ENCODE measurements at regions not wholly inside any gene's neighbourhood (a gene's known extent, or its start where the extent isn't known, plus 50 kb on each side); places are given as distances from the start of the nearest gene placed in this dataset.
"Not testable (repeated sequence)": the region's sequence is repeated elsewhere in the genome, so short reads cannot be mapped to it uniquely, and the experiment has no call there.

DNA sequence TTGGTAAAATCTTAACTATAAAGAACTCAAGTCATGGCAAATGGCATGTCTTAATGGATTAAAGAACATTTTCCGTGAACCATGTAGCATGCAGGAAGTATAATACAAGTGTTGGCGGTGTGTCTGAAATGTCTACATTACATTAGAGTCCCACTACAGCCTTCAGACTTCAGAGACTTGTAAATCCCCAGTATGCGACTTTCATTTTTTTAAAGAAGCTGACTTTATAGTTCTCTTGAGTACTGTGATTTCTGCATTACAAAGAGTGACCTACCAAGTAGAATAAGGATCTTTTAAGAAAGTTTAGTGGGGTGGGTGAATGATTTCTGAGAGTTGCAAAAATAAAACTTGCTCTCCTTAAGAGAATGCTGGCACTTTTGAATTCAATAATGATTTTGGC, 140.7 kb upstream of the FN1 start:
- no peak for DNase-seq

DNA sequence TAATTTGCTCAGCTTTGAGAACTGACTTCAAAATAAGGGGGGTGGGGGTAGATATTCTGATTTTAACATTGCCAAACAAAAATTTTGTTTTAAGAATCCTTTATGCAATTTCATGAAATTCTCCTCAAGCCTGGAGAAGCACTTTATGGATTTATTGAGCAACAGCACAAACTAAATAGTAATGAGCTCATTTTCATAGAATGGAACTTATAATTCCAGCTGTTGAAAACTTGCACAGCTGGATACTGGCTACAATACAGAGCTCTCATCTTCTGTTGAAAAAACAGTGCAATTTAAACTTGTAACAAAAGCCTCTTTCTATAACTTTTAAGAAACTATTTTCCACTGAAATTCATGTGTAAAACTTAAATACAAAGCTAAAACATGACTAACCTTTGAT, 137.6 kb upstream of the FN1 start:
- no peak for DNase-seq

DNA sequence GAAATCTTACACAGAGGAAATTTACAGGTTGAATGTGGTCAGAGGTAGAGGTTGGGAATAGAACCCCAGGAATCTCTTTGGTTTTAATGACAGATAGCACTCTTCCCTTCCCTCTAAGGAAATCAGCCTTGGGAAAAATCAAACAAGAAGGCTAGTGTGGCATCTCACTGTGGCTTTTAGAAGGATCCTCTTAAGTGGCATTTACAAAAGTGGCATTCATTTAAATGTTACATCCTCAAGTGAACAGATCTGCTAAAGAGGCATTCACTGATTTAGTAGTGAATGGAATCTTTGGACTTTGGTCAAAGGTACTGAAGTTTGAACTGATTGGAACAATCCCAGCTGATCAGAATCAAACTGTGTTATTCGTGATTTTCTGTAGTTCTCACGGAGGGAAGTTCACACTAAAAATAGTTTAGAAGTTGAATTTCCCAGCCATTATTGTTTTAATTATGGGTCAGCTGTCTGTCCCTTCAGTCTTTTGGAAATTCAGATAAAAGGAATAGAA, 136.5 kb upstream of the FN1 start:
- no peak for DNase-seq

DNA sequence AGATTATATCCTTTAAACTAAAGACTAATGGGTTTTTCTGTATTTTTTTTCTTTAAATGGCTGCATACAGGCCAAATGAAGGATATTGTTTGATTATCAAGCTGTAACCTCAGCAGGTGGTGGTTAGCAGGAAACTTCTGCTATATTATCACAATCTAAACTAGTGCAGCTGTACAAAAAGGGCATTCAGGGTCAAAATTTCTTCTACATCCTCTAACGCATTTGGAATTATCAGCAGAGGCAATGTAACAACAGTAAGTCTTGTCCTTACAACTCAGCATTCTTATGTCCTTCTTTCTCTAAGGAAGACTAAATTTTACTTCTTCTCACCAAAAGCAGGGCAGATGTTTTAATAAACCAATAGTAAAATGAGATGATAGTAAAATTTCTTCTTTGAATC, 135.8 kb upstream of the FN1 start:
- no peak for DNase-seq

DNA sequence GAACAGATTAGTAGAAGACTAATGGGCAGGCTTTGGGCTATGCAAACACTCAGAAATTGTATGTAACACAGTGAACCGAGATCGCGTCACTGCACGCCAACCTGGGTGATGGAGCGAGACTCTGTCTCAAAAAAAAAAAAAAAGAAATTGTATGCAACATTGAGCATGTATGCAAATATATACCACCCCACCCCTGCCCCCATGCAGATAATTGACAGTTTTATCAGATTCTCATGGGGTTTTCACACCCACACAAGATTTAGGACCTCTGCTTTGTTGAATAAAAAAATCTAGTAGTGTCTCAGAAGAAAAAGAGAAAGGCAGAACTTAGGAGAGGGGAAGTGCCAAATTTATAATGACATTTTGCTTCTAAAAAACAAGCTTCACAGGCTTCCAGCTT, 131.6 kb upstream of the FN1 start:
- no peak for DNase-seq

DNA sequence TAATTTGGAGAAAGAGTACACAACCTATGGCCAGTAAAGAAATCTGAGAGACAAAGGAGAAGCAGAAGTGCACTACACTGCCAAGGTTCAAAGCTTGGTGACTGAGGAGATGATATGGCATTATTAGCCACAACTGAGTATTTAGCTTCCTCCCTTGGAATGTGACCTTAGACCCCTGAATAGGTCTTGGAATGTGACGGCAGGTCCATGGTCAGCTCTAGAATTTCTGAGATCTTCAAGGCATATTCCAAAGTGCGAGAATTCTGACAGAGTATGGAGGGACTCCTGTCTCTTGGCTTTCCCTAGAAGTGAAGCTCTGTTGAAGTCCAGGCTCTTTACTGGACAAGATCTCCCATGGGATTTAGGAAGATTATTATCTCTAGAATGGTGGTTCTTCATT, 130.0 kb upstream of the FN1 start:
- no peak for DNase-seq

DNA sequence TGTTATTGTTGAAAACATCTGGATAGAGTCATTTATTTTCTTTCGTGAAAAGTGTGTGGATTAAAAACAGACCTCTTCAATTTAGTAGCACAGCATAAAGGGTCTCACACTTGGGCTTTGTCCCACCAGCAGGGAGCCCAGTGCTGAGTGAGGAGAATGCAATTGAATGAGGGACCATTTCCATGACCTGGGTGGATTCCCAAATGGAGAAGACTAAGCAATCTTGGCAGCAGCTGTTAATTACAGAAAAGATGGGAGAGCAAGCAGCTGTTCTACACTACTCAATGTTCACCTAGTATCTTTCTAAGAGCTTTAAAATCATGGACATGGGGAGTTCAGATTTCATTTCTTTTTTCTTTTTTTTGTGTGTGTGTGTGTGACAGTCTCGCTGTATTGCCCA, 121.8 kb upstream of the FN1 start:
- no peak for DNase-seq

DNA sequence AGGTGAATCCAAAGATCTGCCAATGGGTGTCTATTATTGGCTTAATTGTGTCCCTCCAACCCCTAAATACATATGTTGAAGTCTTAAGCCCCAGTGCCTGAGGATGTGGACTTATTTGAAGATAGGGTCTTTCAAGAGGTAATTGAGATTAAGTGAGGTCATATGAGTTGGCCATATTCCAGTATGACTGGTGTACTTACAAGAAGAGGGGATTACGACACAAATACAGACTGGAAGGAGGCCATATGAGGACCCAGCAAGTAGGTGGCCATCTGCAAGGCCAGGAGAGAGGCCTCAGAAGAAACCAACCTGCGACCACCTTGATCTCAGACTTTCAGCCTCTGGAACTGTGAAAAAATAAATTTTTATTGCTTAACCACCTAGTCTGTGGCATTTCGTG, 121.1 kb upstream of the FN1 start:
- DNase-seq = no peak

DNA sequence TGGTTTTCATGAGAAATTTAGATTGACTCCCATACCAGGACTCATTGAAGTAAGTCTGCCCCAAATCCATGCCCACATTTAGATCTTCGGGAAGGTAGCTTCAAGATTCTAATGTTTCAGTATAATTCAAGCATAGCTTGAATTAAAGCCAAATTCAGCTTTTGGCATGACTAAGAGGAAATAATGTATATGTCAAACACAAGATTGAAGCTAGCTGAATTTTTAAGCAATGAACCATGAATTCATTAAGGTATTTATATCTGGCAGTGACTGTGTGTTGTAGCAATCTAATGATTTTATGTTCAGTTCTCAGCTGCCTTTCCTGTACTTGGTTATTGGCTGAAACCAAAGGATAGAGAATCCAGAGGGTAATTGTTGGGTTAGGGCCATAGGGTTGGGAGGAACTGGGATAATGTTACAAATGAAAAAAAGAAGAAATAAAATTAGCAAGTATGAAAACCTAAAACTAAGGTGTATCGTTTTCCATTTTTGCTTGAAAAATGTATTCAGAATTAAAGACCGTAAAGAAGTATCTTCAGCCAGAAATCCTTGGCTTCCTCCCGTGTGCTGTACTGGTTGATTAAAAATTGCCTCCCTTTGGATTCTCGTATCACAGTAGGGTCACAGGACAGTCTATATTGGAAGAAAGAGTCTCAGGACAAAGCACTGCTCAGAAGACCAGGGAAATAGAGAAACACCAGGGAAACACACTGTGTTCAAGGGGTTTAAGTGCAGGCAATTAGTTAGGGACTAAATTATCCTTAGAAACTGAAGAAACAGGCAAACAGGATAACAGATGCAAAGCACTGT, 119.0 kb upstream of the FN1 start:
- DNase-seq = no peak

DNA sequence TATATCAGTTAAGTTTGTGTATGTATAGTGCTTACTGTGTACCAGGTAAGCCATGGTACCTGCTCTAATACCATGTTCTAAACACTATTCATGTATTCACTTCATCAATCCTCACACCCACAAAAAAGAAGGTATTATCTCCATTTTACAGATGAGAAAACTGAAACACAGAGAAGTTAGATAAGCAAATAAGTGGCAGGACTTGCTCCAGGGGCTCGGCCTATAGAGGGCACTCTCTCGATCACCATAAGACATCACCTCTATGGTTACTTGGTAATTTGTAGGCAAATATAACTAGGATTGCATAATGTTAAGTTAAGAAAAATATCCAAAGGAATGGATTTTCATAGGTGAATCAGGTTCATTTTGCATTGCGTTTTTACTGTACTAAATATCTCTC, 118.1 kb upstream of the FN1 start:
- no peak for DNase-seq

DNA sequence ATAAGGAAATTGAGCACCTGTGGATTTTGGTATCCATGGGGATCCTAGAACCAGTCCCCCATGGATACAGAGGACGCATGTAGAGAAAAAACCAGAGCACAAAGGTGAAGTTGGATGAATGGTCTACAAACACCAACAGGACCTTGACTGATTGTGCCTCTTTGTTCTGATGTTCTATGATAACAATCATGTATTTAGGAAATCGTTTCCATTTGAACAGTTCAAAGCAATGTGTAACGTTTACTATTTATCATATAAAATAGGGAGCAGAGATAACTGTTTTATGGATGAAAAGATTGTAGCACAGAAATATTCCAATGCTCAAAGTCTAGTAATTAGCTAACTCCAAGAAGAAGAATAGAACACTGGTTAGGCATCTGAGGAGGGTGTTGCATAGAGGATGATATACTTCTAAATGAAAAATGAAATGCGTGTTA, 116.3 kb upstream of the FN1 start:
- no peak for DNase-seq

DNA sequence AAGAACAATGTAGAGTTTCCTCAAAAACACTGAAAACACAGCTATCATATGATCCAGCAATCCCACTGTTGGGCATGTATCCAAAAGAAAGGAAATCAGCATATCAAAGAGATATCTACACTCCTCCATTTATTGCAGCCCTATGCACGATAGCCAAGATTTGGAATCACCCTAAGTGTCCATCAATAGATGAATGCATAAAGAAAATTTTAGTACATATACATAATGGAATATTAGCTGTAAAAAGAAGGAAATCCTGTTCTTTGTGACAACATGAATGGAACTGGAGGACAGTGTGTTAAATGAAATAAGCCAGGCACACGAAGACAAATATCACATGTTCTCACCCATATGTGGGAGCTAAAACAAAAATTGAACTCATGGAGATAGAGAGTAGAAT, 114.5 kb upstream of the FN1 start:
- DNase-seq = no peak

DNA sequence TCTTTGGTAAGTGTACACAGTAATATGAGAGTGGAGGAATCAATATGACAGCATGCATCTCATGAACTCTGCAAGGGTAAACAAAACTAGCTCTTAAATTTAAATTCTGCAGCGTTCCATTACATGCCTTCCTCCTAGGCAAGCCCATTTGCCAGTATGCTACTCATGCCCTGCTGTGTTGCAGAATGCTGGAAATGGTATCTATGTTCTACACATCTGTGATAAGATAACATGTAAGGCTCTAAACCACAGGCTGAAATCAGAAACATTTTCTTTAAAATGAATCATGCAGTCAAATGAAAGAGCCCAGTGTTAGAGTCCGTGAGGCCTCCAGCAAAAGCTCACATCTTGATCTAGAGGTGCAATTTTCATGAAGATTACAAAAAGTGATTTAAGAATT, 112.8 kb upstream of the FN1 start:
- DNase-seq = no peak

DNA sequence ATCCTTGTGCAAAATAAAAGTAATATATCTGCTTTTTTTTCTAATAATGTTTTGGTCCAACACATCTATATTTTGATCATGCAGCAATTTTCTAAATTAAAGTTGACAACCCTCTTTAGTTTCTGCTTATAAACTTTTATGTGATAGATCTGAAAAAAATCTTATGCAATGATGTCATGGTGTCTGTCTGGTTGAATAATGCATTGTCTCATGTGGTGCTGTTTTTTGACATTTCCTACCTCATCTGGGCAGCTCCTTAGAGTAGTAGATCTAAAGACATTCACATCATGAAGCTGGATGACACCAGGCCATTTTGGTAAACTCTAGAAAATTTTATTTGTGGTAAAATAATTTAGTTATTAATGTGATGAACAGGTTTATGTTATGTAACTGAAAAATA, 106.8 kb upstream of the FN1 start:
- no peak for DNase-seq

DNA sequence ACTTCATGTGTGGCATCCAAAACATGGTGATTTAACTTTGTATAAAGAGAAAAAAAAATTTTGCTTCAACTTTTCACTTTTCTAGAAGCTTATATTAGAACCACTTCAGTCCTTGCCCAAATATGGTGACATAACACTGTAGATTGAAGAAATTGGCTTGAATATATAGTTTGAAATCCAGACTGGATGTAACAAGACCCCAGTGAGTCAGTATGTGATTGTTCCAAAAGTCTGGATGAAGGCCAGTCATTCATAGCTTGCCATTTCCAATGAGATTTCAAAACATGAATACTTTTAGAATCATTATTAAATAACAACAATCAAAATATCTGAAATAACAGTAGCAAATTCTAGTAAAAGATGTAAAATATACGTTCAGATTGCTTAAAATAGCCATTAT, 104.8 kb upstream of the FN1 start:
- DNase-seq = no peak

DNA sequence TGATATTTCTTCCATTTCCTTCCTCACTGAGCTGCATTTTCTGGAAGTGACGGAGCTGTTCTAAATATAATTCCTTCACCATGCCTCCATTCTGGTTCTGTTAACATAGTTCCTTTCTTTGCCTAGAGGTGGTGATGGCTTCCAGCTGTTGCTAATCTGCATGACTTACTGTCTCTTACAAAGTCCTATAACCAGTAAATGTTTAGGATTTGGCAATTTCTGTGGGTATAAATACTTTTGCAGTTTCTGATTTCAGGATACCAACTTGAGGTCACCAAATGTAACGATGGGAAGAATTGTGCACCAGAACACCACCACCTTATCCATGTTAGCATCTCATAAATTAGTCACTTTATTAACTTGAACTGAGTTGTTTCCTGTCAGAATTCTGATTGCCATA, 101.7 kb upstream of the FN1 start:
- DNase-seq = no peak

DNA sequence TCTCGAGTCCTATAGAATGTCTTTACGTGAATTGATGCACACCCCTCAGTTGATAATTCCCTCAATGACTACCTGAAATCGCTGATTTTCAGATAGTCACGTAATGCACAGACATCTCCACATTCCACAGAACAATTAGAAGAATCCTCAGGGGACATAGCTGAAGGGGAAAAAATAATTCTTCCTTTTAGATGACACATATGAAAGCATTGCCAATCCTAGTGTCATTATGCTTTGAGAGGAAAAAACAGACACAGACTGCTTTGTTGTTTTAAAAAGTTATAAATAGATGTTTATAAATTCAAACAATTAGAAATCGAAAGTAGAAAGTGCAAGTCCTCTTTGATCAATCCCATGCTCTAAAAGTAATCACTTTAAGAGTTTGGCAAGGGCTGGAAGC, 100.6 kb upstream of the FN1 start:
- DNase-seq = no peak

DNA sequence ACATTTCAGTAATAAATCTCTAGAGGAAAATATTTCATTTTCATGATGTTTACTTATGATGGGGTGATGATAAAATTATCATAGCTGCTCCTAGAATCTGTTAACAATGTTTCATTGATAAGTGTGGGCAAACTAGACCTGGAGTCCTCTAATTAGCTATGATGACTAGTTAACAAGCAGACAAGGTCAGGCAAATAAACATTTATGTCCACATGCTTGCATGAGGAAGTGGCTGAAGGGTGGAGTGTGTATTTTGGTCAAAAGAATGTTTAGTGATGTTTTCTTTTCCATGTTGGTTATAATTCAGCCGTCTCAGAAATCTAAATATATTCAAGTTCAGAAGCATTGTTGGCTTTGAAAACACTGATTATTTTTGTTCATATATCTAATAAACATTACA, 99.9 kb upstream of the FN1 start:
- no peak for DNase-seq

DNA sequence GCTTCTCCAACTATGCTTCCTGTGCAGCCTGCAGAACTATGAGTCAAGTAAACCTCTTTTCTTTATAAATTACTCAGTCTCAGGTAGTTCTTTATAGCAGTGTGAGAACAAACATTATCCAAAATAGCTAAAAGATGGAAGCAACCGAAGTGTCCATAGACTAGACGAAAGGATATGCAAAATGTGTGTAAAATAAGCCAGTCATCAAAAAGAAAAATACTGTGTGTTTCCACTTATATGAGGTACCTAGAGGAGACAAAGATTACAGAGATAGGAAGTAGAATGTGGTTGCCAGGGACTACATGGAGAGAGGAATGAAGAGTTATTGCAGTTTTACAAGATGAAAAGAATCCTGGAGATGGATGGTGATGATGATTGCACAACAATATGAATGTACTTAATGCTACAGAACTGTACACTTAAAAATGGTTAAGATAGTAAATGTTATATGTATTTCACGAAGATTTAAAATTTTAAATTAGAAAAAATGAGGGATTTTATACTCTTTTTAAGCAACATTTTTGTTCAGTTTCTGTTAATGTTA, 99.3 kb upstream of the FN1 start:
- no peak for DNase-seq

DNA sequence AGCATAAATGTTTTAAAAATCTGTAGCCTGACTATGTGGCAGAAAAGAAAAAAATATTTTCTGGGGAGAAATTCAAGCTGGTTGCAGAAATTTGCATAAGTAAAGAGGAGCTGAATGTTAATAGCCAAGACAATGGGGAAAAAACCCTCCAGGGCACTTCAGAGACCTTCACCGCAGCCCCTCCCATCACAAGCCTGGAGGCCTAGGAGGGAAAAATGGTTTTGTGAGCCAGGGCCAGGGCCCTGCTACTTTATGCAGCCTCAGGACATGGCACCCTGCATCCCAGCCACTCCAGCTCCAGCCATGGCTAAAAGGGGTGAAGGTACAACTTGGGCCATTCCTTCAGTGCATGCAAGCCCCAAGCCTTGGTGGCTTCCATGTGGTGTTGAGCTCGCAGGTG, 97.8 kb upstream of the FN1 start:
- not testable (repeated sequence) for DNase-seq

DNA sequence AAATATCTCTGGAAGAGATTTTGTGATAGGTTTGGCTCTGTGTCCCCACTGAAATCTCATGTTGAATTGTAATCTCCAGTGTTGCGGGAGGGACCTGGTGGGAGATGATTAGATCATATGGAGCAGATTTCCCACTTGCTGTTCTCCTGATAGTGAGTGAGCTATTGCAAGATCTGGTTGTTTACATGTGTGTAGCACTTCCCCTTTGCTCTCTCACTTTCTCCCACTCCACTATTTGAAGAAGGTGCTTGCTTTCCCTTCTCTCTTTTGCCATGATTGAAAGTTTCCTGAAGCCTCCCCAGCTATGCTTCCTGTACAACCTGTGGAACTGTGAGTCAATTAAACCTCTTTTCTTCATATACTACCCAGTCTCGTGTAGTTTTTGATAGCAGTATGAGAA, 97.0 kb upstream of the FN1 start:
- no peak for DNase-seq

DNA sequence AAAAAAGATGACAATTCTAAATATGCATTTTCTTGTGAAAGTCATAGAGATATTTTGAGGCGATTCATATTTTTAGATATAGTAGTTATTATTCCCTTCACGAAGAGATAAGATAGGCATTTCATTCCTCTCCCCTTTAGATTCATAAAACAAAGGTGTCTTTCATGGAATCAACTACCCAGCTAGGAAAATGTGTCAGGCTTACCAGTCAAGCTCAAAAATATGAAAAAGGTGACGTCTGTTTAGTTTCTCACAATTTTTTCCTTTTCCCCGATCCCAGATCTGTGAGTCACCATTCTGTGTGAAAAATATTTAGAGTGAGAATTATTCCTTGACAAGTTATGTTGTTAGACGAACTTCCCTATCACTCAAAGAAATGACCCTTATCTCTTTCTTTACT, 95.4 kb upstream of the FN1 start:
- DNase-seq = no peak

DNA sequence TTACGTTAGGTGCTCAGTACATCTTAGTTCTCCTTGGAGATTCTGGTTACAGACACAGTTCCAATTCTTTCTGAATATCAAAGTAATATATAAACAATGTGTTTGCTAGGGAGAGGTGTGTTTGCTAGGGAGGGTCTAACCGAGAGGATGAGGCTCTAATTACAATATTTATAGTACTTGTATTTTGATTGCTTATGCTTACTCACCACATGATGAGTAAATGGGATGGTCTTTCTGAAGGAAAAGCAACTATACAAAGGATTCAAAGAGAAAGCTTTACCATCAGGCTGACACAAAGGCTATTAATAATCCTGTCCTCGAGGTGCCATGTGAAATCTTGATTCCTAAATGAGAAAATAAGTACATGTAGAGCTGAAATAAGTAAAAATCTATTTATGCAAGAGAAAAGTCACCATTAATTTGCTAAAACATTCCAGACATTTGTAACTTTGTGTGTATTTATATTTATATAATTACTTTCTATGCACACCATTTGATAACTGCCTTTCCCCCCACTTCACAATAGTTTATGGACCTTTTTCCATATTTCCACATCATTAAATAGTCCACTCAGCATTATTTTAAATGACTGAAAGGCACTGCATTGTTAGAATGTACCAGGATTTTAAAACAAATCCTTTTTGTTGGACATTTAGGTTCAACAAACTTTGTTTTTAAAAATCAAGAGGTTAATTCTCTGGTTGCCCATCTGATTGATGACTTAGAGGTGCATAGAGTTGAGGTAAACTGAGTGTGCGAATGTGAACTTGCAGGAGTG, 94.5 kb upstream of the FN1 start:
- DNase-seq = no peak

DNA sequence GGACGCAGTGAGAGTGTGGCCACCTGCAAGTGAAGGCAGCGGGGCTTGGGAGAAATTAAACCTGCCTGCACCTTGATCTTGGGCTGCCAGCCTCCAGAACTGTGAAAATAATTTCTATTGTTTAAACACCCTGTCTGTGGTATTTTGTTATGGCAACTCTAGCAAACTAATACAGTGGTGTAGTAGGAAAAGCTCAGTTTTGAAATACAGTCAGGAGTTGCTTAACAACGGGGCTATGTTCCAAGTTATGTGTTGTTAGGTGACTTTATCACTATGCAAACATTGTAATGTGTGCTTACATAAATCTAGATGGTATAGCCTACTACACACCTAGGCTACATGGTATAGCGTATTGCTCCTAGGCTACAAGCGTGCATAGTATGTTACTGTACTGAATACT, 93.4 kb upstream of the FN1 start:
- no peak for DNase-seq
